RWPE1 (cell line): ENCODE measurements at regions not wholly inside any gene's neighbourhood (a gene's known extent, or its start where the extent isn't known, plus 50 kb on each side); places are given as distances from the start of the nearest gene placed in this dataset.
"Not testable (repeated sequence)": the region's sequence is repeated elsewhere in the genome, so short reads cannot be mapped to it uniquely, and the experiment has no call there.

Source experiments
- CTCF ChIA-PET: fragments of 350-600 bp; sonication (Branson Sonifier 250); formaldehyde crosslinking; extraction: SDS; loops from one replicate; lab custom pipeline; 2021; lab: Yijun Ruan, JAX
- POLR2A ChIA-PET: fragments of 400-600 bp; formaldehyde crosslinking; extraction: SDS; loops from one replicate; lab custom pipeline; 2020; ENCODE audit warnings: antibody characterized with exemption; ENCODE audit not compliant: low non-redundant PET; lab: Yijun Ruan, JAX
- DNase-seq: peaks from one replicate; pipeline ENCODE4 v3.0.0; 2012; ENCODE audit warnings: low spot score
- H3K27ac ChIP-seq: fragments of 450-650 bp; 2 replicates; pipeline ENCODE4 v1.5.1; 2017
- CTCF ChIP-seq: fragments of 450-650 bp; conservative IDR thresholded peaks from 2 replicates; pipeline ENCODE4 v1.5.1; 2017; ENCODE audit warnings: low read depth, mild to moderate bottlenecking

- CTCF ChIA-PET = no interaction called here
- no peak for TF ChIP-seq CTCF
- POLR2A ChIA-PET = no interaction called here
- no peak for DNase-seq
- no peak overlapping the region for H3K27ac ChIP-seq
These were observed 999.3 kb downstream of the VRK1 start for GRCh38 chr14:97796511-97796910.

- TF ChIP-seq CTCF = no peak
- no peak for DNase-seq
- CTCF ChIA-PET = no interaction called here
- no peak overlapping the region for H3K27ac ChIP-seq
- POLR2A ChIA-PET = no interaction called here
These were observed 1001.0 kb downstream of the VRK1 start for GRCh38 chr14:97798176-97798575.

GRCh38 chr14:97802430-97803373, 1005.5 kb downstream of the VRK1 start:
- POLR2A ChIA-PET = no interaction called here
- no peak for TF ChIP-seq CTCF
- CTCF ChIA-PET = interaction anchor here (0.6 kb wide), 1 partner anchor 1470 kb away, joined by 5 read pairs; no protein-coding TSS in a partner anchor
- DNase-seq = peak; percentile 20
- no peak overlapping the region for H3K27ac ChIP-seq

DNA sequence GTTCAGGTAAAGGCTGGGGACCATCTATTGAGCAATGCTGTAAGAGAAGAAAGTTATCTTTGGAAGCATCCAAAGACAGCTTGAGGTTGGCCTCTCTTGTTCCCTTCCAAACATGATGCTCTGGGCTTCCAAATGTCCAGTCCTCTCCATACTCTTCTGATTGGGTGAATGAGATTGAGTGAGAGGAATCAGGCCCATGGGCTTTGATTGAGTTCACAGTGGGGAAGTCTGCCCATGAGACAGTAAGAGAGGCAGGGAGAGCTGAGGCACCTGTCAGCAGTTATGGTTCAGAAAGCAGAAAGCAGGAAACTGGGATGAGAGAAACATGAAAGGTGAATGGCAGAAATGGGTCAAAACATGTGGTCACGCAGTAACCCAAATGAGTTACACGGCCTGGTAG, 1006.9 kb downstream of the VRK1 start:
- ChIA-PET POLR2A (no interaction called here), CTCF (no interaction called here)
- no peak overlapping the region for H3K27ac ChIP-seq
- no peak for DNase-seq
- no peak for TF ChIP-seq CTCF

DNA sequence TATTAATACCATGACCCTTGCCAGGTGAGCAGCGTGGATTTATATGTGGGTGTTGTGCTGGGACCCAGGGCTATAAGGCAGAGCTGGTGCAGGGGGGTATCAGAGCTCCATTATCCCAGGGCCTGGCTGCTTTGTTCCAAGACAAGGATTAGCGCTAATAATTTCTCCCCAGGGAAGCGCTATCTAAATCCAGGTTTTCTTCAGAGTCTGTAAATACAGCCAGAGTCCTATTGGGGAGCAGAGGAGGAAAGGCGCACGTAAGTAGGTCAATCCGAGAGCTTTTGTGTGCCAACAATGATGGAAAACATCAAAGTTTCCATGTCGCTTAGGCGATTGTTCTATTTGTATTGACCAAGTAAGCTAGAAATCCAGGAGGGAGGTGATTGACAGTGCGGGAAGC, 1009.7 kb downstream of the VRK1 start:
- no peak for DNase-seq
- H3K27ac ChIP-seq = no peak overlapping the region
- CTCF ChIA-PET = no interaction called here
- TF ChIP-seq CTCF = no peak
- POLR2A ChIA-PET = no interaction called here

DNA sequence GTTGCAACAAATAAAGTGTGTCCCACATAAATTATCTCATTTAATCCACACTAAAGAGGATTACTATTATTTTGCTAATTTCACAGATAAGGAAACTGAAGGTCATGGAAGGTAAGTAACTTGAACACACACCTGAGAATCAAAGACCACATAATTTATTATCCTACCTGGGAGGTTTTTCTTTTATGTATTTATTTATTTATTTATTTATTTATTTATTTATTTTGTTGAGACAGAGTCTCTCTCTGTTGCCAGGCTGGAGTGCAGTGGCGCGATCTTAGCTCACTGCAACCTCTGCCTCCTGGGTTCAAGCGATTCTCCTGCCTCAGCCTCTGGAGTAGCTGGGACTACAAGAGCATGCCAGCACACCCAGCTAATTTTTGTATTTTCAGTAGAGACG, 1011.4 kb downstream of the VRK1 start:
- CTCF ChIA-PET, POLR2A ChIA-PET: not testable (repeated sequence)

DNA sequence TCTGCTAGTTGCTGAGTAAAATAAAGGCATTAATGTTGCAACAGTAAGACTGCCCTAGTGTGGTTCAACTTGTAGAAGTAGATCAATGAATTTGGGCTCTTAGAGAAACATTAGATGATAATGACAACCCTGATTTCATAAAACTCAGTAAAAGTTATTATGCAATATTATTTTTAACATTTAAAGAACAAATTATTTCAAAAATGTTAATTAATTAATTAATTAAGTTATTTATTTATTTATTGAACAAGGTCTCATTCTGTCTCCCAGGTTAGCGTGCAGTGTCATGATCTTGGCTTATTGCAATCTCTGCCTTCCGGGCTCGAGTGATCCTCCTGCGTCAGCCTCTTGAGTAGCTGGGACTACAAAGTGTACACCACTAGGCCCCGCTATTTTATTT, 1016.4 kb downstream of the VRK1 start:
- H3K27ac ChIP-seq = no peak overlapping the region
- ChIA-PET POLR2A (no interaction called here), CTCF (no interaction called here)
- DNase-seq = no peak
- TF ChIP-seq CTCF = no peak

More for the DNA sequence above, 1011.4 kb downstream of the VRK1 start:
- H3K27ac ChIP-seq, DNase-seq: not testable (repeated sequence)
